ENCODE measurements at regions not wholly inside any gene's neighbourhood (a gene's known extent, or its start where the extent isn't known, plus 50 kb on each side); places are given as distances from the start of the nearest gene placed in this dataset.
A peak's percentile ranks its signal among the peaks of the same experiment; 100 is the strongest.

GRCh38 chr5:110150199-110150598, 460.5 kb downstream of the MAN2A1 start:
- DNase-seq (ENCODE audit: low spot score): no peak
- Histone ChIP-seq H3K27me3 (no peaks in the 10 kb centered on the region), H3K4me2 (no peak overlapping the region), H3K4me1 (no peaks in the 10 kb centered on the region), H3K9me3 (ENCODE audit: low read depth) (no peaks in the 10 kb centered on the region), H3F3A (ENCODE audit: low read depth) (no peaks in the 10 kb centered on the region), H3K36me3 (no peaks in the 10 kb centered on the region), H3K79me2 (ENCODE audit: low read depth) (no peaks in the 10 kb centered on the region), H2AFZ (replicated peaks) (no peak overlapping the region), H3K4me3 (no peak overlapping the region), H3K9ac (no peak overlapping the region), H4K20me1 (ENCODE audit: low read depth) (no peaks in the 10 kb centered on the region), H3K27ac (no peak overlapping the region)
- Mint-ChIP-seq H3K4me3 (no peak overlapping the region), H3K27ac (no peak overlapping the region), H3K9me3 (no peaks in the 10 kb centered on the region), H3K4me1 (no peaks in the 10 kb centered on the region), H3K36me3 (no peaks in the 10 kb centered on the region), H3K27me3 (ENCODE audit: insufficient read depth, low read depth) (peaks cover 2% of the 10 kb centered on the region)
- TF ChIP-seq EZH2phosphoT487 (IDR thresholded peaks at IDR 0.05) (no peak), EZH2 (IDR thresholded peaks at IDR 0.05) (no peak), CTCF (IDR thresholded peaks at IDR 0.05) (no peak)

- Histone ChIP-seq H3K9ac (no peak overlapping the region), H3F3A (ENCODE audit: low read depth) (no peaks in the 10 kb centered on the region), H3K27ac (no peak overlapping the region), H3K4me1 (peaks cover 12% of the 10 kb centered on the region), H2AFZ (replicated peaks) (no peak overlapping the region), H3K4me2 (no peak overlapping the region), H3K27me3 (no peaks in the 10 kb centered on the region), H3K36me3 (no peaks in the 10 kb centered on the region), H3K9me3 (ENCODE audit: low read depth) (no peaks in the 10 kb centered on the region), H4K20me1 (ENCODE audit: low read depth) (no peaks in the 10 kb centered on the region), H3K79me2 (ENCODE audit: low read depth) (no peaks in the 10 kb centered on the region), H3K4me3 (no peak overlapping the region)
- Mint-ChIP-seq H3K9me3 (peaks cover 2% of the 10 kb centered on the region), H3K27ac (no peak overlapping the region), H3K27me3 (ENCODE audit: insufficient read depth, low read depth) (no peaks in the 10 kb centered on the region), H3K4me3 (no peak overlapping the region), H3K4me1 (peaks cover 9% of the 10 kb centered on the region), H3K36me3 (no peaks in the 10 kb centered on the region)
- TF ChIP-seq EZH2phosphoT487 (IDR thresholded peaks at IDR 0.05) (no peak), EZH2 (IDR thresholded peaks at IDR 0.05) (no peak), CTCF (IDR thresholded peaks at IDR 0.05) (no peak)
- no peak for DNase-seq (ENCODE audit: low spot score)
These were observed 469.5 kb downstream of the MAN2A1 start for GRCh38 chr5:110159202-110159601.

- H3K9me3 ChIP-seq (ENCODE audit: low read depth): no peaks in the 10 kb centered on the region
- H4K20me1 ChIP-seq (ENCODE audit: low read depth): no peaks in the 10 kb centered on the region
- H3K4me2 ChIP-seq: no peak overlapping the region
- H3K4me3 ChIP-seq: no peak overlapping the region
- no peaks in the 10 kb centered on the region for H3F3A ChIP-seq (ENCODE audit: low read depth)
- TF ChIP-seq EZH2 (IDR thresholded peaks at IDR 0.05) (no peak), EZH2phosphoT487 (IDR thresholded peaks at IDR 0.05) (no peak), CTCF (IDR thresholded peaks at IDR 0.05) (no peak)
- Mint-ChIP-seq H3K27me3 (ENCODE audit: insufficient read depth, low read depth) (no peaks in the 10 kb centered on the region), H3K36me3 (no peaks in the 10 kb centered on the region), H3K9me3 (peaks cover 2% of the 10 kb centered on the region), H3K4me3 (no peak overlapping the region), H3K4me1 (peaks cover 9% of the 10 kb centered on the region), H3K27ac (peak overlapping the region; percentile 24)
- H3K4me1 ChIP-seq: peaks cover 12% of the 10 kb centered on the region
- no peaks in the 10 kb centered on the region for H3K36me3 ChIP-seq
- H3K9ac ChIP-seq: no peak overlapping the region
- H2AFZ ChIP-seq (replicated peaks): no peak overlapping the region
- H3K27me3 ChIP-seq: no peaks in the 10 kb centered on the region
- DNase-seq (ENCODE audit: low spot score): no peak
- H3K27ac ChIP-seq: no peak overlapping the region
- no peaks in the 10 kb centered on the region for H3K79me2 ChIP-seq (ENCODE audit: low read depth)
These were observed 471.4 kb downstream of the MAN2A1 start for GRCh38 chr5:110161162-110161561.

All from neural progenitor cell (in vitro differentiated cells).